IPS-18c (cell line): ENCODE measurements at regions not wholly inside any gene's neighbourhood (a gene's known extent, or its start where the extent isn't known, plus 50 kb on each side); places are given as distances from the start of the nearest gene placed in this dataset.
A peak's percentile ranks its signal among the peaks of the same experiment; 100 is the strongest.
"Not testable (repeated sequence)": the region's sequence is repeated elsewhere in the genome, so short reads cannot be mapped to it uniquely, and the experiment has no call there.

Experiments used
- H3K4me3 ChIP-seq: 2 replicates; pipeline ENCODE4 v1.7.0; 2013; ENCODE audit warnings: low read depth, mild to moderate bottlenecking, low read length, moderate library complexity; ENCODE audit not compliant: insufficient read depth
- H3K9me3 ChIP-seq: one replicate; pipeline ENCODE4 v1.6.1; 2013; ENCODE audit warnings: mild to moderate bottlenecking, low read length, moderate library complexity; ENCODE audit not compliant: control insufficient read depth, insufficient read depth

DNA sequence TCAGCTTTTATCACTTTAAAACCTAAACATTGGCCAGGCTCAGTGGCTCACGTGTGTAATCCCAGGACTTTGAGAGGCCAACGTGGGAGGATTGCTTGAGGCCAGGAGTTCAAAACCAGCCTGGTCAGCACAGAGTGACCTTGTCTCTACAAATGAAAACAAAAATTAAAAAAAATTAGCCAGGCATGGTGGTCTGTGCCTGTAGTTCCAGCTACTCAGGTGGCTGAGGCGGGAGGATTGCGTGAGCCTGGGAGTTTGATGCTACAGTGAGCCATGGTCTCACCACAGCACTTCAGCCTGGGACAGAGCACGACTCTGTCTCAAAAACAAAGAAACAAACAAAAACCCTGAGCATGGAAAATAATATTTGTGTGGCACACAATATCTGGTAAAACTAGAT lies 143.5 kb upstream of the HNRNPU start:
- no peak overlapping the region for H3K4me3 ChIP-seq
- H3K9me3 ChIP-seq: no peaks in the 10 kb centered on the region

DNA sequence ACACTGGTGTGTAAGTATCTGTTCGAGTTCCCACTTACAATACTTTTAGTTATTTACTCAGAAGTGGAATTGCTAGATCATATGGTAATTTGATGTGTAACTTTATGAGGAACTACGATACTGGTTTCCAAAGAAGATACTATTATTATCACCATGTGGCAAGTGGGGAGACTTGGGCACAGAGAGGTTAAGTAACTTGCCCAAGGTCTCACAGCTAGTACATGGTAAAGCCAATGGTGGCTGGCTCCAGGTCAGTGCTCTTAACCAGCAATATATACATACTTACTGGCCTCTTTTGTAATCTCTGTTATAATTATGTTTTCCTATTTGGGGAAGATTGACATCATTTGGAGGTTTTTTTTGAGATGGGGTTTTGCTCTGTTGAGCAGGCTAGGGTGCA lies 138.9 kb upstream of the HNRNPU start:
- H3K4me3 ChIP-seq: no peak overlapping the region

DNA sequence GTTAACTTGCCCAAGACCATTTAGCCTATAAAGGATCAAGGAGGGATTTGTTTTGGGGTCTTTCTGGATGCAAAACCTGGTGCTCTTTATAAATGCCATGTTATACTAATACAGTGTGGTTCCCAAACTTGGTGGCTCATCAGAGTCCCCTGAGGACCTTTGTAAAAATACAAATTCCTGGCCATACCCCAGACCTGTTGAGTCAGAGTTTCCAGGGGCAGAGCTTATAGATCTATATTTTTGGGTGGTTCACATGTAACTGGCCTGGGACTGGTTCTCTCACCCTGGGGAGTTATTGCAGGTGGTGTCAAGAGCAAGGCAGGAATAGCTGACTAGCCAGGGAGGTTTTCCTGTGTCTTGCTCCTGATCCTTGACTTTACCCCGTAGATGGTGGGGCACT lies 136.9 kb upstream of the HNRNPU start:
- H3K9me3 ChIP-seq: no peaks in the 10 kb centered on the region

More for the DNA sequence above, 138.9 kb upstream of the HNRNPU start:
- H3K9me3 ChIP-seq: no peaks in the 10 kb centered on the region

DNA sequence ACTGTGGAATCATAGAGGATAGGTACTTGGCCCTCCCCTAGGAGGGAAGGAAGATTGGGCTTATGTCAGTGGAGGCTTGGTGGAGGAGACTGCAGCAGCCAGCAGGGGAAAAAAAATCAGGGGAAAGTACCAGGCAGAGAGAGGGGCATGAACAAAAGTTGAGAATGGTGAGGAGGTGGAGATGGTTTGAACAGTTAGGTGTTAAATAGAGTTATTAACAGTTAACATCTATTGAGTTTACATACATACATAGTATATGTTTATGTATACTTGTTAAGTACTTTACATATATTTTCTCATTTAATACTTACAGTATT lies 136.5 kb upstream of the HNRNPU start:
- H3K9me3 ChIP-seq: no peaks in the 10 kb centered on the region

More for the DNA sequence above, 136.9 kb upstream of the HNRNPU start:
- H3K4me3 ChIP-seq: no peak overlapping the region

DNA sequence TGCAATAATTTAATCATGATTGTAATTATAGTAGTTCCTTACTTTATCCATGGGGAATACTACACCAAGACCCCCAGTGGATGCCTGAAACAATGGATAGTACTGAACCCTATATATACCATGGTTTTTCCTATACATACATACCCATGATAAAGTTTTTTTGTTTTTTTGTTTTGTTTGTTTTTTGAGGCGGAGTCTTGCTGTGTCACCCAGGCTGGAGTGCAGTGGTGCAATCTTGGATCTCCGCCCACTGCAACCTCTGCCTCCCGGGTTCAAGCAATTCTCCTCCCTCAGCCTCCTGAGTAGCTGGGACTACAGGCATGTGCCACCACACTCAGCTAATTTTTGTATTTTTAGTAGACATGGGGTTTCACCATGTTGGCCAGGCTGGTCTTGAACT lies 135.3 kb upstream of the HNRNPU start:
- H3K4me3 ChIP-seq, H3K9me3 ChIP-seq: not testable (repeated sequence)

More for the DNA sequence above, 136.5 kb upstream of the HNRNPU start:
- no peak overlapping the region for H3K4me3 ChIP-seq

DNA sequence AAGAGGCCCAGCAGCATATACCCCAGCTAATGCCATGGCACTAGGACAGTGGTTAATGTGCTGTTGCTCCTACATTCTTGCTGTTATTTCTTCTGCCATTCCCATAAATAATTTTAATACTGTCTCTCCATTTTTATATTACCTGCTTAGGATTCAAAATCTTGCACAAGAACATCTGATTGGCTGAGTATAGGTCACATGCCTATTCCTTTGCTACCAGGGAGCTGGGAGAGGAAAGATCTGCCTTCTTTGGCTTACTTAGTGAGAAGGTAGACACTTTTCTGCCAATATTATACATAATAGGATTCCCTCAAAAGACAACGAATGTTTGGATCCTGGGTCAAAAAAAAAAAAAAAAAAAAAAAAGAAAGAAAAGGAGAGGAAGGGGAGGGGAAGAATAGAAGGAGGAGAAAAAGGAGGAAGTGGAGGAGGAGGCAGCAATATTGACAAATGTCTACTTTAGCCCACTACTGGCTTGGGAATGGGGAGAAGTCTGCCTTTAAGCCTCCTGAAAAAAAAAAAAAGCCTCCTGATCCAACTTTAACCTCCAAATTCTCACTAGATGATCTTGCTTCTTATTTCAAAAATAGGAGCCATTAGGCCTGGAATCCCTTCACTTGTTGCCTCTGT lies 134.5 kb upstream of the HNRNPU start:
- H3K4me3 ChIP-seq: no peak overlapping the region
- no peaks in the 10 kb centered on the region for H3K9me3 ChIP-seq

DNA sequence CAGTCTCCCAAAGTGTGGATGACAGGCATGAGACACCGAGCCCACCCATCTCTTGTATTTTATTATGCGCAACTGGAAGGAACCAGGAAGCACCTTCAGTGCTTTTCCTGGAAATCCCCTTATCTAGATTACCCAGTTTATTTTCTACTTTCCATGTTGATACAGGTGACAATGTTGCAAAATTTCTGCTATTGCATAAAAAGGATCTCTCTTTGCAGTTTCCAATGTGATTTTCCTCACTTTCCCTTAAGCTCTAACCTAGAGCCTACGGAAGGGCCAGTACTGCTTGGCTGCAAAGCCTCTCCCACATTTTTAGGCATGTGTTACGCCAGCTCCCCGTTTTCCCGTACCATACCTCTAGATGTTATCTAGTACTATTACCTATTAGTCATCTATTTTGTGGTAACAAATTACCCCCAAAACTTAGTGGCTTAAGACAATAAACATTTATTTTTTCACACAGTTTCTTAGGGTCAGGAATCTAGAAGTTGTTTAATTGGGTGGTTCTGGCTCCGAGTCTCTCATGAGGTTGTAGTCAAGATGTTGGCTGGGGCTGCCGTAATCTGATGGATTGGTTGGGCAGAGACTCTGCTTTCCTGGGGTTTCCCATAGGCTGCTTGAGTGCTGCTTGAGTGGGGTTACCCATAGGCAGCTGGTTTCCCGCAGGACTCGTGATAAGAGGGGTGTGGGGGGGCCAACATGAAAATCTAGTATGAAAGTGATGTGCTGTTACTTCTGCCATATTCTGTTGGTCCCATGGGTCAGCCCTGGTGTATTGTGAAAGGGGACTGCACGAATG lies 131.5 kb upstream of the HNRNPU start:
- H3K4me3 ChIP-seq: no peak overlapping the region
- no peaks in the 10 kb centered on the region for H3K9me3 ChIP-seq

DNA sequence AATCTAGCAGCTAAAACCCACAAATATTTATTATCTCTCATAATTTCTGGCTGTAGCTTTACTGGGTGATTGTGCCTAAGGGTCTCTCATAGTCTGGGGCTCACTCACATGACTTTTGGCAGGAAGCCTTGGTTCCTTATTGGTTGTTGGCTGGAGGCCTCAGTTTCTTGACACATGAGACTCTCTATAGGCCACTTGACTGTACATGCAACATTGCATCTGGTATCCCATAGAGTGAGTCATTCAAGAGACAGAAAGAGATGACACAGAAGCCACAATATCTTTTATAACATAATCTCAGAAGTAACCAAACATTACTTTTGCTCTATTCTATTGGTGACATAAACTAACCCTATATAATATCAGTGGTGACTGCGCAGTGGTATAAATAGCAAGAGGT lies 128.5 kb upstream of the HNRNPU start:
- H3K9me3 ChIP-seq: no peaks in the 10 kb centered on the region

DNA sequence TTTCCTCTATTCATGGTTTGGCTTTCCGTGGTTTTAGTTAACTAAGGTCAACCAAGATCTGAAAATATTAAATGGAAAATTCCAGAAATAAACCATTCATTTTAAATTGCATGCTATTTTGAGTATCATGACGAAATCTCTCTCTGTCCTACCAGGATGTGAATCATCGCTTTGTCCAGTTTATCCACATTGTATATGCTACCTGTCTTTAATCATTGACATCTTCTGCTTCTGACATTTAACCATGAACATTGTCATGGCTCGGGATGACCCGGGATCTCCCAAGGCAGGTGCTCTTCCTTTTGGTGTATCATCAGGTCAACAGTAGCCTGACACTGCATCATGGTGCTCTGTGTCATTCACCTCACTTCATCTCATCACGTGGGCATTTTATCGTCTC lies 125.5 kb upstream of the HNRNPU start:
- no peaks in the 10 kb centered on the region for H3K9me3 ChIP-seq
- no peak overlapping the region for H3K4me3 ChIP-seq

More for the DNA sequence above, 128.5 kb upstream of the HNRNPU start:
- no peak overlapping the region for H3K4me3 ChIP-seq

DNA sequence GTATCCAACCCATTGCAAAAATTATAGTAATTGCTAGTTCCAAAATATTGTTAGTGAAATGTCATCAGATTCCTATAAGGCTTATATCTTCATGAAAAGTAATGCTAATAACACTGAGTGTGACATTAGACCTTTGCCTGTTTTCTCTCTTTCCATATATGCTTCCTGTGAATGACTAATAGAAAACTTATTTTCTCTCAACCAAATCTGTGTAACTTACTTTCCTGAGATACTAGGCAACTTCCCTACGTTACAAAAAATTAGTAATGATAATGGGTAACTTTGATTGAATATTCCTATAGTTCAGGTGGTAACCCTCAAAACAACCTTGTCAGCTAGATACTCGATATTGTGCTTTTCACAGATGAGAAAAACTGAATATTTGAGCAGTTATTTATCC lies 124.2 kb upstream of the HNRNPU start:
- Histone ChIP-seq H3K9me3 (no peaks in the 10 kb centered on the region), H3K4me3 (no peak overlapping the region)

DNA sequence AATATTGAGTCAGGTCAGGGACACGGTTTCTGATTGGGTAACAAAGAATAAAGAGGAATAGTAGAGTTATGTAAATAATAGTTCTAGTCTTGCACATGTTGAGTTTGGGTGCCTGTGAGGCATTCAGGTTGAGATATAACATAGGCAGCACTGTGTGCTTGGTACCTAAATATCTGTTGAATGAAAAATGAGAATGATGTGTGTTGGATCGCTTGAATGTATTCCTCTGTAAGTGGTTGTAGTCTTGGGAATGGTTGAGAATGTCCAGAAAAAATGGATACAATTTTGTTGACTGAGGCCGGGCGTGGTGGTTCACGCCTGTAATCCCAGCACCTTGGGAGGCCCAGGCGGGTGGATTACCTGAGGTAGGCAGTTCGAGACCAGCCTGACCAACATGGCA lies 116.3 kb upstream of the HNRNPU start:
- Histone ChIP-seq H3K9me3 (no peaks in the 10 kb centered on the region), H3K4me3 (no peak overlapping the region)

DNA sequence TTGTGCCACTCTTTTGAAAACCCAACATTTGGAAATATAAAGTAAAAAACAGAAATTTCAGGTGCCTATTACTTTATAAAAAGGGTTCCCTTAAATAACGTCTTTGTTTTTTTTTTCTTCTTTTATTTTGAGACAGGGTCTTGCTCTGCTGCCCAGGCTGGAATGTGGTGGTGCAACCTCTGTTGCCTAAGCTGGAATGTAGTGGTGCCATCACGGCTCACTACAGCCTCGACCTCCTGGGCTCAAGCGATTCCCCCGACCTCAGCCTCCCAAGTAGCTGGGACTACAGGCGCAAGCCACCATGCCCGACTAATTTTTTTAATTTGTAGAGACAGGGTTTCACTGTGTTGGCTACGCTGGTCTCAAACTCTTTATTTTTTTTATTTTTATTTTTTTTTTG lies 110.2 kb upstream of the HNRNPU start:
- Histone ChIP-seq H3K9me3 (no peaks in the 10 kb centered on the region), H3K4me3 (no peak overlapping the region)

DNA sequence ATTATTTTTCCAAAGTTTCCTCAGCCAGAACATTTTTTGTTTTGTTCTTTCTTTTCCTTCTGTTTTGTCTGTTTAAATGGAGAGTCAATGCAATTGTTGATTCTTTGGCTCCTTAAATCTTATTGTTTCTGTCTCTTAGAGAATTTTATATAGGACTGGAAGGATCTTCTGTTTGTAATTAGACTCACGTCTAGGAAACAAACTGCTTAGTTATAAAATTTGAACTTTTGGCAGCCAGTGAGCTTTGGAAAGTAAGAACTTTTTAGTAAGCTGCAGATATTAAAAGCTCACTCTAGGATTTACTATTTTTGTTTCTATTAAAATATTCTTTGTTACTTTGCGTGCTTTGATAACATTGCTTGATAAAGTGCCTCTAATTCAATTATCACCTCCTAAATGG lies 109.8 kb upstream of the HNRNPU start:
- Histone ChIP-seq H3K9me3 (no peaks in the 10 kb centered on the region), H3K4me3 (no peak overlapping the region)

DNA sequence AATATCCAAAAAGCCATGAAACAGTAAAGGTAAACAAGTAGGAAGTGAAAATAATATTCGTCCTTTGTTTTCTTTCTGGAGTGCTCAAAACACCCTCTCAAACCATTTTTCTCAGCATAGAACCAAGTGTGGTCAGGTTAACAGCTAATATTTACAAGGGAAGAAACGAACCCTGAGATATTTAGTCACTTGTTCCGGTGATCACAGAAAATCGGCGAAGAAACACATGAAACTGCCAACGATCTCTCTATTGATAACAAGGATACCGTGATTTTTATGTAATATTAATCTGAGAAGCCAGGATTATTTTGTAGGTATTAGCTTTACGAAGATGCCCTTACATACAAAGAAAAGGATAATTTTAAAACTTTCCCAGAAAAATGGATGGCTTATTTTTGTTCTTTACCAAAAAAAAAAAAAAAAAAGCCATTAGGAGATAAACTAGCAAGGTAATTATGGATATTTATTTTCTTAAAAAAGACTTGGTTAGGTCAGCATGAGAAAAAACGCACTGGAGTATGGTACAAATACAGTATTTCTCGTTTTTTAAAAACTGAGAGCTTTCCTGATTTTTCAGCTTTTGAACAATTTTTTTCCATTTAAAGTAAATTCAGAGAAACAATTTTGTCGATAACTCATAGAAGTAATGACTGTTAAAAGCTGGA lies 107.3 kb upstream of the HNRNPU start:
- Histone ChIP-seq H3K9me3 (no peaks in the 10 kb centered on the region), H3K4me3 (peak overlapping the region; percentile 73)

DNA sequence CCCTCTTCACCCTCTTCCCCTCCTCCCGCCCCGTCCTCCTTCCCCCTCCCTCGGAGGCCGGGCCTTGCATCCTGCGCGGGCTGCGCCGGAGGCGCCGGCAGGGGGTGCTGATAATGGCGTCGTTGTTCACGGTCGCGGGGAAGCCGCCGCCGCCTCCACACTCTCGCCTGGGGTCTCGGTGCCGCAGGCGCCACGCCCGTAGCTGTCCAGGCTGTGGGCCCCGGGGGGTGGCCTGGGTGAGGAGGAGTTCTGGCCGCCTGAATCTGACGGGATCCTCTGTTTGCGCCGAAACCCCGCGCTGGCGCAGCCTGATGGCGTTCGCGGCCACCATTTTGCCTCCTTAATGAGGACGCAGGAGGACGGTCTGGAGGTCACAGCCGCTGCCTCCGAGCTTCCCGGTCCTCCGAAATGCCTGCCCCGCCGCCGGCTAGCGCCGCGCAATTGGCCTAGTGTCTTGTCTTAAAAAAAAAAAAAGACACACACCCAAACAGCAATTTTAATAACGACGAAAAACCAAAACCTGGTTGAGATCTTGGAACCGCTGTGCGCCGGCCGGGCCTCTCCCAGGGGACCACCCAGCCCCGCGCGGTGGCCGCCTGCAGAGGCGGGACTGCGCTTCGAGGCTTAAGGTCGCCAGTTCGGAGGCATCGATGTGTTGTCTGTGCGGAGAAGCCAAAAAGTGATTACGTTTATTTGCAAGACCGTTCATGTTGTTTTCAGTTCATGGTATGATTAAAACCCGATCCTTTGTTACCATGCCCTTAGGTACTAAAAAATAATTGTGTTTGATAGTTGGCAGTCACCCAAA lies 106.6 kb upstream of the HNRNPU start:
- Histone ChIP-seq H3K9me3 (no peaks in the 10 kb centered on the region), H3K4me3 (peak overlapping the region; percentile 73)

DNA sequence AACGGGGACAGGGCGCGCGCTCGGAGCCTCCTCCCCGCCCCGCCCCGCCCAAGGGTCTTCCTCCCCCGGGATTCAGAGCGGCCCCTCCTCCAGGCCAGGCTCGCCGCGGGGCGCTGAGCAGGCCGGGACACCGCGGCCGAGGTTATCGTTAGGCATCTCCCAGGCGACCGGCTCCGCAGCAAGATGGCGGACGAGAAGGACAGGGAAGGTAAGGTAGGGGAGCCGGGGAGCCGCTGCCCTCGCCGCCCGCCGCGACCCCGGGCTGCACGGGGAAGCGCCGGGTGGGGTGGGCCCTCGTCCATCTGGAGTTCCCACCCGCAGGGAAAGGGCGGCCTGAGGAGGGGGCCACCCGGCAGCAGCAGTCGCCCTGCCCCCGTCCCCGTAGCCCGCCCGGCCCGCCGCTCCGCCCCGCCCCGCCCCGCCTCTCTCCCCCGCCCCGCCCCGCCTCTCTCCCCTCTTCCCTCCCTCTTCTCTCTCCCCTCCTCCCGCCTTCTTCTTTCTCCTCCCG lies 105.9 kb upstream of the HNRNPU start:
- H3K4me3 ChIP-seq: peak overlapping the region; percentile 73; the same call in 1 of the 2 replicates
- no peaks in the 10 kb centered on the region for H3K9me3 ChIP-seq
